Activated T-cell treated with anti-CD3 and anti-CD28 coated beads for 48 hours (primary cell): ENCODE measurements at regions not wholly inside any gene's neighbourhood (a gene's known extent, or its start where the extent isn't known, plus 50 kb on each side); places are given as distances from the start of the nearest gene placed in this dataset.

Experiments used
- DNase-seq: peaks from one replicate; pipeline ENCODE4 v3.0.0-alpha.2; 2020; ENCODE audit warnings: low read depth

- no peak for DNase-seq
Measured at GRCh38 chr14:48853159-48853558, 733.0 kb downstream of the RPS29 start.

GRCh38 chr14:48849741-48850322 is 736.3 kb downstream of the RPS29 start:
- DNase-seq, result no peak

GRCh38 chr14:48842785-48843184 is 743.4 kb downstream of the RPS29 start:
- no peak for DNase-seq

GRCh38 chr14:48826058-48826457 is 760.1 kb downstream of the RPS29 start:
- no peak for DNase-seq

GRCh38 chr14:48814562-48814961 is 771.6 kb downstream of the RPS29 start:
- DNase-seq, result no peak

GRCh38 chr14:48805315-48805714 is 780.9 kb downstream of the RPS29 start:
- no peak for DNase-seq

- DNase-seq, result no peak
Measured at GRCh38 chr14:48792376-48793024, 793.7 kb downstream of the RPS29 start.

GRCh38 chr14:48788771-48789170 is 797.4 kb downstream of the RPS29 start:
- no peak for DNase-seq

- no peak for DNase-seq
Measured at GRCh38 chr14:48786498-48786897, 799.7 kb downstream of the RPS29 start.

- no peak for DNase-seq
Measured at GRCh38 chr14:48771717-48772116, 814.5 kb downstream of the RPS29 start.

GRCh38 chr14:48751293-48751692 is 834.9 kb downstream of the RPS29 start:
- DNase-seq, result no peak

GRCh38 chr14:48748151-48748675 is 838.0 kb downstream of the RPS29 start:
- no peak for DNase-seq

- no peak for DNase-seq
Measured at GRCh38 chr14:48747561-48748089, 838.6 kb downstream of the RPS29 start.

GRCh38 chr14:48744202-48744601 is 842.0 kb downstream of the RPS29 start:
- no peak for DNase-seq

- DNase-seq, result no peak
Measured at GRCh38 chr14:48738186-48738925, 847.8 kb downstream of the RPS29 start.

GRCh38 chr14:48735607-48736006 is 850.6 kb downstream of the RPS29 start:
- DNase-seq, result no peak

GRCh38 chr14:48731260-48731659 is 854.9 kb downstream of the RPS29 start:
- DNase-seq, result no peak

- DNase-seq, result no peak
Measured at GRCh38 chr14:48726080-48726642, 860.0 kb downstream of the RPS29 start.

- DNase-seq, result no peak
Measured at GRCh38 chr14:48725051-48725734, 861.0 kb downstream of the RPS29 start.

- DNase-seq, result no peak
Measured at GRCh38 chr14:48723841-48724495, 862.2 kb downstream of the RPS29 start.

GRCh38 chr14:48714366-48714765 is 871.8 kb downstream of the RPS29 start:
- DNase-seq, result no peak
